ENCODE measurements at regions not wholly inside any gene's neighbourhood (a gene's known extent, or its start where the extent isn't known, plus 50 kb on each side); places are given as distances from the start of the nearest gene placed in this dataset.

GRCh38 chr1:99146129-99146848 lies 118.0 kb upstream of the PLPPR4 start:
- in situ Hi-C loops (cut with HindIII; ENCODE audit: low pct_unique_long_range_greater_than_20kb, low sequenced_read_pairs): no loop called here
- peak; percentile 6 for DNase-seq (ENCODE audit: low read depth)

- in situ Hi-C loops (cut with HindIII; ENCODE audit: low pct_unique_long_range_greater_than_20kb, low sequenced_read_pairs): no loop called here
- no peak for DNase-seq (ENCODE audit: low read depth)
Observed at GRCh38 chr1:99149952-99150351, 114.3 kb upstream of the PLPPR4 start.

GRCh38 chr1:99152132-99152531 lies 112.2 kb upstream of the PLPPR4 start:
- in situ Hi-C loops (cut with HindIII; ENCODE audit: low pct_unique_long_range_greater_than_20kb, low sequenced_read_pairs): no loop called here
- DNase-seq (ENCODE audit: low read depth): no peak

- in situ Hi-C loops (cut with HindIII; ENCODE audit: low pct_unique_long_range_greater_than_20kb, low sequenced_read_pairs): no loop called here
Observed at GRCh38 chr1:99163671-99164070, 100.6 kb upstream of the PLPPR4 start.

GRCh38 chr1:99170516-99170915 lies 93.8 kb upstream of the PLPPR4 start:
- in situ Hi-C loops (cut with HindIII; ENCODE audit: low pct_unique_long_range_greater_than_20kb, low sequenced_read_pairs): no loop called here
- peak; percentile 40 for DNase-seq (ENCODE audit: low read depth)

More at GRCh38 chr1:99163671-99164070, 100.6 kb upstream of the PLPPR4 start:
- DNase-seq (ENCODE audit: low read depth): no peak

- peak; percentile 83 for DNase-seq (ENCODE audit: low read depth)
- in situ Hi-C loops (cut with HindIII; ENCODE audit: low pct_unique_long_range_greater_than_20kb, low sequenced_read_pairs): no loop called here
Observed at GRCh38 chr1:99171184-99171813, 93.0 kb upstream of the PLPPR4 start.

GRCh38 chr1:99173282-99173681 lies 91.0 kb upstream of the PLPPR4 start:
- in situ Hi-C loops (cut with HindIII; ENCODE audit: low pct_unique_long_range_greater_than_20kb, low sequenced_read_pairs): no loop called here
- no peak for DNase-seq (ENCODE audit: low read depth)

GRCh38 chr1:99173900-99174299 lies 90.4 kb upstream of the PLPPR4 start:
- DNase-seq (ENCODE audit: low read depth): no peak

GRCh38 chr1:99176753-99177152 lies 87.5 kb upstream of the PLPPR4 start:
- DNase-seq (ENCODE audit: low read depth): no peak
- in situ Hi-C loops (cut with HindIII; ENCODE audit: low pct_unique_long_range_greater_than_20kb, low sequenced_read_pairs): no loop called here

More at GRCh38 chr1:99173900-99174299, 90.4 kb upstream of the PLPPR4 start:
- in situ Hi-C loops (cut with HindIII; ENCODE audit: low pct_unique_long_range_greater_than_20kb, low sequenced_read_pairs): no loop called here

- in situ Hi-C loops (cut with HindIII; ENCODE audit: low pct_unique_long_range_greater_than_20kb, low sequenced_read_pairs): no loop called here
- DNase-seq (ENCODE audit: low read depth): no peak
Observed at GRCh38 chr1:99177465-99177864, 86.8 kb upstream of the PLPPR4 start.

GRCh38 chr1:99180343-99180808 lies 83.9 kb upstream of the PLPPR4 start:
- in situ Hi-C loops (cut with HindIII; ENCODE audit: low pct_unique_long_range_greater_than_20kb, low sequenced_read_pairs): no loop called here
- peak; percentile 67 for DNase-seq (ENCODE audit: low read depth)

- in situ Hi-C loops (cut with HindIII; ENCODE audit: low pct_unique_long_range_greater_than_20kb, low sequenced_read_pairs): no loop called here
- DNase-seq (ENCODE audit: low read depth): no peak
Observed at GRCh38 chr1:99180915-99181314, 83.4 kb upstream of the PLPPR4 start.

GRCh38 chr1:99181892-99182291 lies 82.4 kb upstream of the PLPPR4 start:
- in situ Hi-C loops (cut with HindIII; ENCODE audit: low pct_unique_long_range_greater_than_20kb, low sequenced_read_pairs): no loop called here
- DNase-seq (ENCODE audit: low read depth): no peak

GRCh38 chr1:99185196-99185595 lies 79.1 kb upstream of the PLPPR4 start:
- in situ Hi-C loops (cut with HindIII; ENCODE audit: low pct_unique_long_range_greater_than_20kb, low sequenced_read_pairs): no loop called here
- no peak for DNase-seq (ENCODE audit: low read depth)

GRCh38 chr1:99193431-99193830 lies 70.9 kb upstream of the PLPPR4 start:
- no peak for DNase-seq (ENCODE audit: low read depth)
- in situ Hi-C loops (cut with HindIII; ENCODE audit: low pct_unique_long_range_greater_than_20kb, low sequenced_read_pairs): no loop called here

GRCh38 chr1:99198393-99198792 lies 65.9 kb upstream of the PLPPR4 start:
- in situ Hi-C loops (cut with HindIII; ENCODE audit: low pct_unique_long_range_greater_than_20kb, low sequenced_read_pairs): no loop called here
- no peak for DNase-seq (ENCODE audit: low read depth)

GRCh38 chr1:99207216-99207615 lies 57.1 kb upstream of the PLPPR4 start:
- in situ Hi-C loops (cut with HindIII; ENCODE audit: low pct_unique_long_range_greater_than_20kb, low sequenced_read_pairs): no loop called here
- DNase-seq (ENCODE audit: low read depth): no peak

Measured in Caki2 (cell line).